Effector memory CD8-positive, alpha-beta T cell (primary cell): ENCODE measurements at regions not wholly inside any gene's neighbourhood (a gene's known extent, or its start where the extent isn't known, plus 50 kb on each side); places are given as distances from the start of the nearest gene placed in this dataset.

Experiments
- ATAC-seq: fragments of 150-1000 bp; cut with Tn5 transposase; replicated peaks from 2 replicates; pipeline ENCODE4 v1.10.0; 2021; ENCODE audit warnings: mild to moderate bottlenecking, moderate library complexity
- DNase-seq, 3 experiments: peaks; one replicate each; pipeline ENCODE4 v3.0.0; 2021
- H3K27ac Mint-ChIP-seq, 2 donors: one replicate each; pipeline ENCODE4 v1.8.0; 2022; ENCODE audit warnings: mild to moderate bottlenecking in 2 of 2, mixed read lengths in 2 of 2, moderate library complexity in 2 of 2
- H3K27me3 Mint-ChIP-seq, 2 donors: one replicate each; pipeline ENCODE4 v1.8.0; 2022; ENCODE audit warnings: mixed read lengths in 2 of 2
- H3K36me3 Mint-ChIP-seq: one replicate; pipeline ENCODE4 v1.8.0; 2022; ENCODE audit warnings: mild to moderate bottlenecking, moderate library complexity, mixed read lengths; ENCODE audit not compliant: insufficient read depth
- H3K4me1 Mint-ChIP-seq, 2 donors: one replicate each; pipeline ENCODE4 v1.8.0; 2022; ENCODE audit warnings: low read depth in 2 of 2, mixed read lengths in 2 of 2
- H3K4me3 Mint-ChIP-seq, 2 donors: one replicate each; pipeline ENCODE4 v1.8.0; 2022; ENCODE audit warnings: mild to moderate bottlenecking in 2 of 2, mixed read lengths in 2 of 2, moderate library complexity in 2 of 2
- H3K9me3 Mint-ChIP-seq, 2 donors: one replicate each; pipeline ENCODE4 v1.8.0; 2022; ENCODE audit warnings: mixed read lengths in 2 of 2

DNA sequence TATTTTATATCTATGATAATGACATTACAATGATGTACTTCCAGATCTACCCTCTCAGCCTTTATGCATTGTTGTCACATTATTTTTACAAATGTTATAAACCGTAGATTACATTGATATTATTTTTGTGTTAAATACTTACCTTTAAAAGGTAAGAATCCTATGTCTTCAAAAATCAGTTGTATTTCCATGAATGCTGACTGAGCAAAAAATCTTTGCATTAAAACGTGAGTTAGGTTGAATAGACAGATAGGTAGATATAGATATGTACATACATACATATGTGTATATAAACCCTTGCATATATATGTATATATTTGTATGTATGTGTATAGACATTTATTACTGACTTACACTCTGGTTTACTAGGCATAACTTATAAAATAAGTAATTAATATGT is 558.2 kb downstream of the CDH26 start:
- Mint-ChIP-seq H3K27ac (no peak overlapping the region), H3K4me3 (no peak overlapping the region), H3K27me3 (peaks cover 22 to 38% of the 10 kb centered on the region in 2 donors), H3K9me3 (peaks cover 0 to 2% of the 10 kb centered on the region in 2 donors), H3K36me3 (no peaks in the 10 kb centered on the region), H3K4me1 (no peaks in the 10 kb centered on the region)
- DNase-seq (no peak), ATAC-seq (no peak)

DNA sequence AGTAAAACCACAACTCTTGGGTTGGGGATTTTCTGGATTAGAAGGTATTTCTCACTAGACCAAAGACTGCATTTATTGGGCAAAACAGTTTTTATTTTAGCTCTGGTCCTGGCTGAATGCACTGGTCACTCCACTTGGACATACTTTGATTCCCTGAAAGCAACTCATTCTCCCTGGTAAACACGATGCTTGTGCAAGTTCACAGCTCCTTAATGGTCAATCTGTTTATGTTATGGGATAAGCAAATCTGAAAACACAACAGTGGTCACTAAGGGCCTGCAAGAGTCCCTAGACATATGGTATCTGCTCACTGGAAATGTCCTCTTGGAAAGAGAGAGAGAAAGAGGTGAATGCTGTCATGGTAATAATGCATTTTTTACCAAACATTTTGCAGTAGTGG is 559.8 kb downstream of the CDH26 start:
- no peak for DNase-seq
- Mint-ChIP-seq H3K9me3 (peaks cover 0 to 2% of the 10 kb centered on the region in 2 donors), H3K27ac (no peak overlapping the region), H3K4me1 (no peaks in the 10 kb centered on the region), H3K27me3 (peaks cover 22 to 23% of the 10 kb centered on the region in 2 donors), H3K4me3 (no peak overlapping the region), H3K36me3 (no peaks in the 10 kb centered on the region)
- no peak for ATAC-seq

DNA sequence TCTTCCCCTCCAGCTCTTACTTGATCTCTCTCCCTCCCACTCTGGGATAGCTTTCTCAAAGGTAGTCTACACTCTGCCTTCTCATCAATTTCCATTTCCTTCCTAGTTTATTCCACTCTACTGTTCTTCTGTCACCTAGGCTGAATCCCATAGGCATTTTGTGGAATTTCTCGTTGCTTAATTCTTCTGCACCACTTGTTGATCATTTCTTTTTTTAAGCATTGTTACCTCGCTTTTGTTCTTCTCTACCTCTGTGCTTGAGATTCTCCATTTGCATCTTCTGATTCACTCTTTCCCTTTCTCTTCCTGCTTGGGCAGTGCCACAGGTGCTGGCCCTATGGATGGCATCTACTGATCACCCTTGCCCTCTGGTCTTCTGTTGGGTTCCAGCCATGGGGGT is 567.2 kb downstream of the CDH26 start:
- H3K27me3 Mint-ChIP-seq: peaks cover 11% of the 10 kb centered on the region in 2 donors
- DNase-seq (no peak), ATAC-seq (no peak)
- H3K27ac Mint-ChIP-seq: no peak overlapping the region
- H3K4me3 Mint-ChIP-seq: no peak overlapping the region
- H3K4me1 Mint-ChIP-seq: no peaks in the 10 kb centered on the region
- no peaks in the 10 kb centered on the region for H3K36me3 Mint-ChIP-seq
- H3K9me3 Mint-ChIP-seq: peaks cover 4 to 11% of the 10 kb centered on the region in 2 donors

DNA sequence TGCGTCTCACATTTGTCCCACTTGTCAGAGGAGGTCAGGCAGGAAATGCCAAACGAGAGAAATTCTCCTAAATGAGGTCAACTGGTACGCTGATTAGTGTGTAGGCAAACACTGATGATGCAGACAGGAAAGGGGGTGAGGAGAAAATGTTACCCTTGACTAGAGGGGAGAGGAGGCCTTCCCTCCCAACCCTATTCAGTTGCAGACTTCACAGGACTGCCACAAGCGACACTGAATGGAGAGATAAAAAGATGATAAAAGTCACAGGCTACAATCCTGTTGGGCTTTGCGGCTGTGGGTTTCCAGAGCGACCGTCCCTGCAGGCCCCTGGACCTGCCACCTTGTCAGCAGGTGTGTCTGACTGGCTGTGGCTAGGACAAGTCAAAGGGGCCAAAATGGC is 569.4 kb downstream of the CDH26 start:
- peaks cover 11 to 14% of the 10 kb centered on the region in 2 donors for H3K27me3 Mint-ChIP-seq
- no peak overlapping the region for H3K4me3 Mint-ChIP-seq
- H3K9me3 Mint-ChIP-seq: peaks cover 4 to 11% of the 10 kb centered on the region in 2 donors
- no peak for DNase-seq
- H3K36me3 Mint-ChIP-seq: no peaks in the 10 kb centered on the region
- ATAC-seq: no peak
- no peak overlapping the region for H3K27ac Mint-ChIP-seq
- no peaks in the 10 kb centered on the region for H3K4me1 Mint-ChIP-seq

DNA sequence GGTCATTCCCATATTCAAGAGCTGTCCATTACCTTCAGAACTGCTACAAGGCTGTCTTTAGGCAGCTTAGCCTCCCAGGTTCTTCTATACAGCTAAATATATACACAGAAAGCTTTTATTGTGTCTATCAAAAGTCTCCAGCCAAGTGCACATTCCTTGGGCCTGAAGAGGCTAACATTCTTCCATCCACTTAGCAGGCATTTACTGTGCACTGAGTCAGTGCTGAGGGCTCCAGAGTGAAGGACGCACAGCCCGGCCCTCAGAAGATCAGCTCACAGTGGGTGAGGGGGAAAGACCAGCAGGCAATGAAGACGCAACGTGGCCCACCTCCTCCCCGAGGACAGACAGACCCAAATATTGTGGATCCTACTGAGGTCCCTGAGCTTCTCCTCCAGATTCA is 569.9 kb downstream of the CDH26 start:
- Mint-ChIP-seq H3K36me3 (no peaks in the 10 kb centered on the region), H3K27ac (no peak overlapping the region), H3K9me3 (peaks cover 4 to 11% of the 10 kb centered on the region in 2 donors), H3K27me3 (peaks cover 11 to 18% of the 10 kb centered on the region in 2 donors), H3K4me3 (no peak overlapping the region), H3K4me1 (no peaks in the 10 kb centered on the region)
- DNase-seq (no peak), ATAC-seq (no peak)

DNA sequence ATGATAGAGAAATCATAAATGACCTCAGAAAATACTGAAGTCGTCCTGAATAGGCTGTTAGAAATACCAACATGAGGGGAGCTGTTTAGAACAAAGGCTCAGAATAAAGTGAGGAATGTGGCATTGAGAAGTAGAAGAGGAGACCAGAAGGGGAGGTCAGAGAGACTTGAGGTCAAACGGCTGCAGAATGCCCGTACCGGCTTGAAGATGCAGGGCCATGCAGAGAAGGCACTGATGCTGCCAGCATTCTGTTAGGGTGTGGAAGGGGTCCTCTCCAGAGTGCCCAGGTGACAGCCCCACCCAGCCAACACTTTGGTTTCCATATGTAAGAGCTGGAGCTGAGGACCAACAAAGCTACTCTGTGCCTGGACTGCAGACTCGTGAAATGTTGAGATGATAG is 570.9 kb downstream of the CDH26 start:
- Mint-ChIP-seq H3K9me3 (peaks cover 4 to 11% of the 10 kb centered on the region in 2 donors), H3K4me1 (no peaks in the 10 kb centered on the region), H3K4me3 (no peak overlapping the region), H3K36me3 (no peaks in the 10 kb centered on the region), H3K27ac (no peak overlapping the region), H3K27me3 (peaks cover 17 to 28% of the 10 kb centered on the region in 2 donors)
- DNase-seq (no peak), ATAC-seq (no peak)

DNA sequence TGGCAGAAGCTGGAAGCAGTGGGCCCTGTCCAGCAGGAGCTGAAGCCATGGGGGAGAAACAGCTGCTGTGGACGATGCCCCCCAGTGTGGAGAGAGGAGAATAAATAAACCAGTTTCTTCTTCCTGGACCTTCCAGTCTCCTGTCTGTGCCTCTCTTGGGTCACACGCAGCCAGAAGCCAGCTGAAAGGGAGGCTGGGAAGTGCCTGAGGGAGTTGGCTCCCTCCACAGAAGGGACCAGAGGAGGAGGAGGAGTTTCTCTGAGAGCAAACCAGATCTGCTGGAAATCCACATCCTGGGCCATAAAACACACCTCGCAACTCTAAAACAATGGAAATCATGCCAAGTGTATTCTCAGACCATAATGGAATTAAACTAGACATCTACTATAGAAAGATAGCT is 577.0 kb downstream of the CDH26 start:
- Mint-ChIP-seq H3K9me3 (no peaks in the 10 kb centered on the region), H3K27me3 (peaks cover 21 to 43% of the 10 kb centered on the region in 2 donors), H3K4me1 (no peaks in the 10 kb centered on the region), H3K4me3 (no peak overlapping the region), H3K27ac (no peak overlapping the region), H3K36me3 (peaks cover 3% of the 10 kb centered on the region)
- DNase-seq (no peak), ATAC-seq (no peak)

DNA sequence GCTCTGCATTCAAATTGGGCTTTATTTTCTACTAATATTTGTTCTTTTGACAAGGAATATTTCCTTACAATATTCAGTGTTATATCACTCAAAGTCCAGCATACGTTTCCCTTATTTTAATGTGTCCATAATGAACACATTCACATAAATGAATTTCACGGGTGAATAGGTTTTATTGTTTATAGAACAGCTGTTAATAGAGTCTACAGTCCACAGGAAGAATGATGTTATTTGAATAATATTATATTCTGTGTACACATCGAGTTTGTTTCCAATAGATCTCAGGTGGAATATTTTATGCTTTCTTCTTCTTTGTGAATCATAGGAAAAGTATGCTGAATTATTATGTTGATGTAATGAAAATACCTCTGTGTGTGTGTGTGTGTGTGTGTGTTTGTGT is 582.4 kb downstream of the CDH26 start:
- no peak overlapping the region for H3K4me3 Mint-ChIP-seq
- peaks cover 10 to 14% of the 10 kb centered on the region in 2 donors for H3K27me3 Mint-ChIP-seq
- H3K4me1 Mint-ChIP-seq: no peaks in the 10 kb centered on the region
- DNase-seq (no peak), ATAC-seq (no peak)
- H3K9me3 Mint-ChIP-seq: no peaks in the 10 kb centered on the region
- no peak overlapping the region for H3K27ac Mint-ChIP-seq
- peaks cover 3% of the 10 kb centered on the region for H3K36me3 Mint-ChIP-seq

DNA sequence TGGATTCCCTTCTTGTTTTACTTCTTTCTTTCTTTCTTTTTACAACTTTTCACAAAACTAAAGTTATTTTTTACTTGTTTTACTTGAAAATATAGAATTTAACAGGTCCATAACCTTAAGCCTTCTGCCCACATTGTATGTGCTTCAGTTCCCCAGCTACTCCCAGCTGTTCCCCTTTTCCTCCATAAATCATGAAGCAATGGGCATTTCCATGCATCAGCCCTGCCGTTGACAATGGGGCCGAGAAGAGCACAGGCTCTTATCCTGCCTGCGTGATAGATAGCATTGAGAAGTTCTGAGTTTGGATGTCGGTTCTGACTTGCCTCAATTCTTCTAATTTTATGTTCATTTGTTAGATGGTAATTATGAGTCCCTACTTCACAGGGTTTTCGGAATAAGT is 583.8 kb downstream of the CDH26 start:
- no peaks in the 10 kb centered on the region for H3K9me3 Mint-ChIP-seq
- H3K4me1 Mint-ChIP-seq: no peaks in the 10 kb centered on the region
- no peak overlapping the region for H3K4me3 Mint-ChIP-seq
- no peaks in the 10 kb centered on the region for H3K36me3 Mint-ChIP-seq
- ATAC-seq (no peak), DNase-seq (no peak)
- H3K27ac Mint-ChIP-seq: no peak overlapping the region
- peaks cover 0 to 10% of the 10 kb centered on the region in 2 donors for H3K27me3 Mint-ChIP-seq

DNA sequence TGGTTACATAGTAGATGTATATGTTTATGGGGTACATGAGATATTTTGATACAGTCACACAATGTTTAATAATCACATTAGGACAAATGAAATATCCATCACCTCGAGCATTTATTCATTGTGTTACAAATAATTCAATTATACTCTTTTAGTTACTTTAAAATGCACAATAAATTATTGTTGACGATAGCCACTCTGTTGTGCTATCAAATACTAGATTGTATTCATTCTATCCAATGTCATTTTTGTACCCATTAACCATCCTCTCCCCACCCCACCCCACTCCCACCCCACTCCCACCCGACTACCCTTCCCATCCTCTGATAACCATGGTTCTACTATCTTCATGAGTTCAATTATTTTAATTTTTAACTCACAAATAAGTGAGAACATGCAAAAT is 585.4 kb downstream of the CDH26 start:
- ATAC-seq: no peak
- Mint-ChIP-seq H3K9me3 (no peaks in the 10 kb centered on the region), H3K27ac (no peak overlapping the region), H3K4me3 (no peak overlapping the region), H3K27me3 (peaks cover 5 to 10% of the 10 kb centered on the region in 2 donors), H3K36me3 (no peaks in the 10 kb centered on the region), H3K4me1 (no peaks in the 10 kb centered on the region)
- no peak for DNase-seq

DNA sequence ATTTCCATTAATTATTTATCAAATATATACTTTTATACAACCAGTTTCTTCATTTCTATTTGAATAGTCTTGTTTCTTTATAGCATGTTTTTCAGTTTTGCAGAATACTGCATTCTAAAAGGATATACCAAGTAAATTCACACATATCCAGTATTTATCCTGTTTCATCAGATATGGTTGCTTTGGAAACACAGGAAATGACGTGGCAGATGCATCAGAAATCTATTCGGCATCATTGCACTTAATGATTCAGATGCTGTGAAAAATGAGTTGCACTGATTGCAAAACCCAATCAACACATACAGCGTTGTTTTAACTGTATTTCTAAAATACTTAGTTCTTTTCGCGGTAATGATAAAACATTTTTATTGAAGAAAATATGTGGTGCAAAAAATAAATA is 594.9 kb downstream of the CDH26 start:
- no peaks in the 10 kb centered on the region for H3K9me3 Mint-ChIP-seq
- H3K4me1 Mint-ChIP-seq: no peaks in the 10 kb centered on the region
- DNase-seq (no peak), ATAC-seq (no peak)
- no peaks in the 10 kb centered on the region for H3K36me3 Mint-ChIP-seq
- no peak overlapping the region for H3K27ac Mint-ChIP-seq
- no peak overlapping the region for H3K4me3 Mint-ChIP-seq
- peaks cover 27 to 71% of the 10 kb centered on the region in 2 donors for H3K27me3 Mint-ChIP-seq

DNA sequence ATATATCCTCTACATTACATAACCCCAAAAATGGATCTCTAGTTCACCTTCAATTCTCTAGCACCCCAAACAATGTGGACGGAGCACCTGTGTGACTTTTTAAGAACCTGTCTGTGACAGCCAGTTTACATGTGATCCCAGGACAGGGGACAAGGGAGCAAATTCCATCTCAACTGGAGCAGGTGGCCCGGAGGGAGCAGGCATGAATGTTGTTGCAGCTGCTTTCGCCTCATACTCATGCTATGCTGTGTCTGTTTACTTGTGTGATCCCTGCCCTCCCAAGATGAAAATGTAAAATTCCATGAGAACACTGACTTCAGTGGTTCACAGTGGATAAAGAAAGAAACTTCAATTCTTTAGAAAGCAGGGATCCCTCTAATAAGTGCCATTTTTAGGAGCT is 600.3 kb downstream of the CDH26 start:
- H3K27me3 Mint-ChIP-seq: peaks cover 15 to 91% of the 10 kb centered on the region in 2 donors
- H3K4me3 Mint-ChIP-seq: no peak overlapping the region
- H3K9me3 Mint-ChIP-seq: no peaks in the 10 kb centered on the region
- H3K27ac Mint-ChIP-seq: no peak overlapping the region
- DNase-seq: no peak
- no peaks in the 10 kb centered on the region for H3K36me3 Mint-ChIP-seq
- no peaks in the 10 kb centered on the region for H3K4me1 Mint-ChIP-seq
- ATAC-seq: no peak

DNA sequence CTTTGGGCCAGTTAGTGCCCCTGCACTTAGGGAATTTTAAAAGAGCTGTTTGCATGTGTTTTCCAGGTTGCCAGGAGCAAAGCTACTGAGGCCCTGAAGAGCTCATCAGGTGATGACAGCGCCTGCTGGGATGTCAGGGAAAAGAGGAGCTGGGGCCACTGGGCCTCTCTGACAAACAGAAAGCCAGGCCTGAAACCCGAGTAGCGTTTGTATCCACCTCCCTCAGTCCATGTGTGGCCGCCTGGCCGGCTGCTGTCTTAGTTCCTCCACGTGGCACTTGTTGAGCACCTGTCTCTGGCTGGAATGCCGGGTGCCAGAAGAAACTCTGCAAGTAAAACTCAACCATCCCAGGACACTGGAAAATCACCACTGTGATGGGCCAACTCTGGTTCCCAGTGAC is 601.2 kb downstream of the CDH26 start:
- no peak for DNase-seq
- H3K27ac Mint-ChIP-seq: no peak overlapping the region
- H3K4me3 Mint-ChIP-seq: no peak overlapping the region
- no peaks in the 10 kb centered on the region for H3K4me1 Mint-ChIP-seq
- peaks cover 15 to 87% of the 10 kb centered on the region in 2 donors for H3K27me3 Mint-ChIP-seq
- H3K36me3 Mint-ChIP-seq: no peaks in the 10 kb centered on the region
- no peaks in the 10 kb centered on the region for H3K9me3 Mint-ChIP-seq
- no peak for ATAC-seq

DNA sequence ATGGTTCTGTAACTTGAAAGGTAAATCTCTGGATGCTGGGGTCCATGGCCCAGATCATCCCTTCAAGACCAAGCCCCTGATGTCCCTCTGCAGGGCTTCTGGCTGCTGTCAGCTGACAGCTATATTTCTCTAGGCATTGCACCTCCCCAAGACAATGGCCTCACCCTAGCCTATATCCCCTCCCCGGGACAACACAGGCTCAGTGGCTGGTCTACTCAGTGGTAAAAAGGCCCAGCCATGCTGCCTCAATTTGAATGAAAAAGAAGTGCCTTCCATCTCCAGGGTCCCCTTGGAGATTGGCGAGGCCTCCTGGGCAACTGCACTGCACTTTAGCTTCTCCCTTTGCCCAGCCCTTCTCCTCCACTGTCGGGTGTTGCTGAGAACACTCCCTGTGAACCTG is 602.8 kb downstream of the CDH26 start:
- no peaks in the 10 kb centered on the region for H3K36me3 Mint-ChIP-seq
- no peaks in the 10 kb centered on the region for H3K4me1 Mint-ChIP-seq
- DNase-seq: no peak
- no peak for ATAC-seq
- H3K4me3 Mint-ChIP-seq: no peak overlapping the region
- peaks cover 9 to 89% of the 10 kb centered on the region in 2 donors for H3K27me3 Mint-ChIP-seq
- H3K9me3 Mint-ChIP-seq: no peaks in the 10 kb centered on the region
- no peak overlapping the region for H3K27ac Mint-ChIP-seq

DNA sequence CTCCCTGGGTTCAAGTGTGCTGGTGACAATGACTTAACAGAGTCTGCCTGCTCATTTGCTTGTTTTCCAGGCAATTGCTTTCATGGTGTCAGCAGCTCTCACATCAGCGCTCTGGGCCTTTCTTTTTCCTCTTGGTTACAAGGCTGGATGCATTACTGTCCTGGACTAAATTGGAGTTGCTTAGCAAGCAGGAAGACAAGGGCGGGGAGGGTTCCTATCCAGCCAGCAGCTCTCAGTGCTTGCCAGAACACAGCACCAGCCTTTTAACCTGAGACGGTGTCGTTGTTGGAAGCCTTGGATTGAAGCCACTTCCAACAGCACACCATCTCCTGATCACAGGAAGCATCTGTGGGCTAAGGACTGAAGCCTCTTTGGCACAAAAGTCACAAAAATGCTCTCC is 606.9 kb downstream of the CDH26 start:
- ATAC-seq (no peak), DNase-seq (no peak)
- Mint-ChIP-seq H3K4me1 (no peaks in the 10 kb centered on the region), H3K9me3 (no peaks in the 10 kb centered on the region), H3K27ac (no peak overlapping the region), H3K27me3 (peaks cover 9 to 69% of the 10 kb centered on the region in 2 donors), H3K36me3 (no peaks in the 10 kb centered on the region), H3K4me3 (no peak overlapping the region)
